CD1c-positive myeloid dendritic cell (primary cell): ENCODE measurements at regions not wholly inside any gene's neighbourhood (a gene's known extent, or its start where the extent isn't known, plus 50 kb on each side); places are given as distances from the start of the nearest gene placed in this dataset.
"Not testable (repeated sequence)": the region's sequence is repeated elsewhere in the genome, so short reads cannot be mapped to it uniquely, and the experiment has no call there.

ENCODE experiments used
- DNase-seq: peaks from one replicate; pipeline ENCODE4 v3.0.0-alpha.2; 2016; ENCODE audit errors: extremely low spot score

DNA sequence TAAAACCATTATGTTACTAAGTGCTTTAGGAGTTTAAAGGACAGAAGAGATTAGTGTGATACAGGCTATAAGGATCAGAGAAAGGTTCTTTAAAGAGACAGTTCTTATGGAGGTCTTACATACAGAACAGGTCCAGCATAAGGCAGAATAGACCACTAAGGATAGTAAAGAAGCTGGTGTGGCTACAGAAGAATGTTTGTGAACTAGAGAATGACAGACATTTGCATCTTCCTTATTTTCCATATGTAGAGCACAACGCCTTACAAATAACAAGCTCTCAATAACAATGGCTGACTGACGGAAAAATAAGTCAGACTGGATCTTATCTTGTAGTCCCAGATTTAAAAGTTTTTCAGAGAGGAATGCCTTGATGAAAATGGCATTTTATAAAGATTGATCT is 95.6 kb upstream of the NOTCH2NLA start:
- peak; percentile 0 for DNase-seq

DNA sequence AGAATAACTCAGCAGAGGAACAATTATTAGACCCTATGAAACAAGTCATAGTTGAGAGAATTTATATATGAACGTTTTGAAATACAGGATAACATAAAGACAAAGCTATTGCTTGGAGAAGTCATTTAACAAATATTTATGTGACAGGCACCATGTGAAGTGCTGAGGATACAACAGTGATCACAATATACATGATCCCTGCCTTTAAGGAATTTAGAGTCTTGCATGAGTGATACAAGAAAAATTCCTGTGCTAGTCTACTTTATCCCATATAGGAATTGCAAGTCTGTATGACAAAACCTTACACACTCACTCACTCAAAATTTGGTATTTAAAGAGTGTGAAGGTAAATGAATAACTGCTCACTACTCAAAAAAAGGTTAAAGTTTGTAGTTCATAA is 94.5 kb upstream of the NOTCH2NLA start:
- not testable (repeated sequence) for DNase-seq

- not testable (repeated sequence) for DNase-seq
Measured at GRCh38 chr1:146322893-146323292, 94.1 kb upstream of the NOTCH2NLA start.

GRCh38 chr1:146318715-146319114 is 89.9 kb upstream of the NOTCH2NLA start:
- not testable (repeated sequence) for DNase-seq

DNA sequence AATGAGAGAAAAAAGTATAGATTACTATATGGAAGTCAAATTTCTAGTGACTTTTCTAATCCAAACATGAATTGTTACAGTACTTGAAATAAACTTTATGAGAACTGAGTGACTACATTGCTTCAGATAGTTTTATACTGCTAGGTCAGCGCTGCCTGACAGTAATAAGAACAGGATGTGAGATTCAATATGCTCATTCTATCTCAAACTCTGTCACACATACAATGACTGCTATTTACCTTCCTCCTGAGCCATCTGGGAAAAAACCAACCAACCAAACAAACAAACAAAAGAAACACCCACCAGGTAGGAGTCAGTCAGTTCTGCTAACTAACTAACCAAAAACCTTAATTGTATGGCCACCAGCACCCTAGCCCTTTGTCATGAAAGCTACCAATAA is 89.0 kb upstream of the NOTCH2NLA start:
- peak; percentile 66 for DNase-seq

DNA sequence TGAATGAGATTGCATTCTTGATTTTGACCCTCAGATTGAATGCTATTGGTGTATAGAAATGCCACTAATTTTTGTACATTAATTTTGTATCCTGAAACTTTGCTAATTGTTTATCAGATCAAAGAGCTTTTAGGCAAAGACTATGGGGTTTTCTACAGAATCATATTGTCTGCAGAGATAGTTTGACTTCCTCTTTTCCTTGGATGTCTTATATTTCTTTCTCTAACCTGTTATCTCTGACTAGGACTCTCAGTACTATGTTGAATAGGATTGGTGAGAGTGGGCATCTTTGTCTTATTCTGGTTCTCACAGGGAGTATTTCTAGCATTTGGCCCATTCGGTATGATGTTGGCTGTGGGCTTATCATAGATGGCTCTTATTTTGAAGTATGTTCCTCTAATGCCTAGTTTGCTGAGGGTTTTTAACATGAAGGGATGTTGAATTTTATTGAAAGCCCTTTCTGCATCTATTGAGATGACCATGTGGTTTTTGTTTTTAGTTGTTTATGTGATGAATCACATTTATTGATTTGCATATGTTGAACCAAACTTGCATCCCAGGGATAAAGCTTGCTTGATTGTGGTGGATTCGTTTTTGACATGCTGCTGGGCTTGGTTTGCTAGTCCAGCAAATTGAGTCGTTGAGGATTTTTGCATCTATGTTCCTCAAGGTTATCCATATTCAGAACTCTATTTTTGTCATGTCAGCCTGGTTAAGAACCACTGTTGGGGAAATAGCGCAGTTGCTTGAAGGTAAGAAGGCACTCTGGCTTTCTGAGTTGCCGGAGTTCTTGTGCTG is 85.8 kb upstream of the NOTCH2NLA start:
- not testable (repeated sequence) for DNase-seq

DNA sequence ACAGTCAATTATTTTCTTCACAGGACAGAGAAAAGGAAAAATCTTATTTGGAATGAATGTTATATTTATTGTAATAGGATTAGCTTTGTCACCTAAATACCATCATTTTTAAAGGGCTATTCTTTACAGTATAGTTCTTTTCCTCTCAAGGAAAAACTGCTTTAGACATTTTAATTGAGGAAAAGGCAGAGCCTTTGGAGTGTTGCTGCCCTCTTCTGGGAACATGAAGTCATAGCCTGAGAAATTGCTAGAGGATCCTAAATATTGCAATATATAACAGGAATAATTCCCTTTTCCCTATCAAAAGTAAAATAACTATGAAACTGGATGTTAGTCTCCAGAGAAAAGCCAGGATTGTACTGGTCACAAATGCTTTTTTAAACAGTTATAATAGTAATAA is 81.8 kb upstream of the NOTCH2NLA start:
- DNase-seq, result not testable (repeated sequence)

DNA sequence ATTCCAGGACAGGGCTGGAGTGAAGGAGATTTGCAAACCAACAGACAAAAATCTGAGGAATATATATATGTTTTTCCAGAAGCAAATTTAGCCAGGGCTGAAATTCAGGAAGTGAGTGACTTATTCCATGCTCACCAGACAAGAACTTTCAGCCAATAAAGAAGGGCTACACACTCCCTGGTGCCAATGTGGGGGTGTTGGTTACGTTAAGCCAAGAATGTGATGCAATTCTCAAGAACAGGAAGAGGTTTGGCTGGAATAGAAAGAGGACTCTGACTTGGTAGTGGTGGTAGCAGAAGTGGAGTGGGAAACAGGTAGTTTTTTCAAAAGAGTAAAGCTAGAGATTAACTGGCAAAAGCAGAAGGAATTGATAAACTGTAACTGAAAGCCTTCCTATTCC is 80.6 kb upstream of the NOTCH2NLA start:
- not testable (repeated sequence) for DNase-seq

GRCh38 chr1:146308892-146309291 is 80.1 kb upstream of the NOTCH2NLA start:
- DNase-seq, result not testable (repeated sequence)

DNA sequence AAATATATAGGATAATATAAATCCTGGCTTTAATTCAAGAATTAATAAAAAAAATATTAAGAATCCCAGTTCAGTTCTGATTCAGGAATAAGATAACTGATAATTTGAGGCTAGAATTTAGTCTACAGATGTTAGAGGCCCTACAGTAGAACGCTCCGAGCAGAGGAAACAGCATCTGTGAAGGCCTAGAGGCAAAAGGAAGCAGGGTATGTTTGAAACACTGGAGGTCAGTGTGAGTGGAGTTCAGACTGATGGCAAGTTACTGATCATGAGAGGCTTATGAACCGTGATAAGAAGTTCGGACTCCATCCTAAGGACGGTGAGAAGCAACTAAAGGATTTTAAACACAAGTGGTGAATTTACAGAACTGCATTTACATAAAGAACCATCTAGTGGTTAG is 79.3 kb upstream of the NOTCH2NLA start:
- DNase-seq, result not testable (repeated sequence)

DNA sequence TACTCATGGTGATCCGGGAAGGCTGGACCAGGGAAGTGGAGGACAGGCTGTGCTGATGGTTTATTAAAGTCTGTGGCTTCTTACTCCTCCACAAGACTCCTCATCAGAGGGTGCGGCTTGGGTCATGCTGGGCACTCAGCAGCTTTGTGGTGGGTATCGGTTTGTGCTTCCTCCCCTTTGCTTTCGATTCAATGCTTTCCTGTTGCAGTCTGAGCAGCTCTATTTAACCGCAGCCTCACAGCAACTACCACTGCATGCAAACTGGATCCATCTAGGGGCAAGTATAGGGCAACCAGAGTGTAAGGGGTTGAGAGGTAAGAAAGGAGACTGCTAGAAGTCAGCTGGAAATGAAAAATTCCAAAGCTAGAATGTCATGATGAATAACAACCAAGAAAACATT is 78.8 kb upstream of the NOTCH2NLA start:
- DNase-seq, result not testable (repeated sequence)

DNA sequence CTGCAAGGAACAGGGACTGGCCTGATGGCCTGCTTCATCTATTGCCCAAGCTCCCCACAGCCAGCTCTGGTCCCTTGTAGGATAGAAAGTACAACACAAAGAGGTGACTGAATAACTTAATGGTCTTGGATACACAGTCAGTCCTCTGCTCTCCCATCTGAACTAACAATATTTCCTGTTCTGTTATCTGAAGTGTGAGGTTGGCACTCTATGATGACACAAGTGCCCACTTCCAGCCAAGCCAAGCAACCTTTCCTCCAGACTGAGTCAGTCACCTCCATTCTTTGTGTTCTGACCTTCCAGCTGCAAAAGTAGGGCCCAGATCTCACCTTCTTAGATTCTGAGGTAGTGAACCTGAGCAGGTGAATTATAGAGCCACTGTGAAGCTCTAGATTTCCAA is 77.8 kb upstream of the NOTCH2NLA start:
- DNase-seq, result not testable (repeated sequence)

GRCh38 chr1:146305442-146305841 is 76.6 kb upstream of the NOTCH2NLA start:
- DNase-seq, result not testable (repeated sequence)

DNA sequence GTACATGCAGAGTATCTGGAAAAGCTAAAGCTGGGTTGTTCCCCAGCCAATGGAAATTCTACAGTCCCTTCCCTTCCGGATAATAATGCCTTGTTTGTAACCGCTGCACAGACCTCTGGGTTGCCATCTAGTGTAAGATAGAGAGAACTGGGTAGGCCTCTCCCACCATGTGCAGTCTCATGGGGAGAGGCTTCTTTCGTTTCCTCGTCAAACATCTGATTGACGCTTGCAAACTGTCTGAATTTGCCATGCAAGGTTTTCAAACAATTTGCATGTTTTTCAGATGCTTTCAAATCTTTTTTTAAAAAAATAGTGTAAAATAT is 69.7 kb upstream of the NOTCH2NLA start:
- not testable (repeated sequence) for DNase-seq

DNA sequence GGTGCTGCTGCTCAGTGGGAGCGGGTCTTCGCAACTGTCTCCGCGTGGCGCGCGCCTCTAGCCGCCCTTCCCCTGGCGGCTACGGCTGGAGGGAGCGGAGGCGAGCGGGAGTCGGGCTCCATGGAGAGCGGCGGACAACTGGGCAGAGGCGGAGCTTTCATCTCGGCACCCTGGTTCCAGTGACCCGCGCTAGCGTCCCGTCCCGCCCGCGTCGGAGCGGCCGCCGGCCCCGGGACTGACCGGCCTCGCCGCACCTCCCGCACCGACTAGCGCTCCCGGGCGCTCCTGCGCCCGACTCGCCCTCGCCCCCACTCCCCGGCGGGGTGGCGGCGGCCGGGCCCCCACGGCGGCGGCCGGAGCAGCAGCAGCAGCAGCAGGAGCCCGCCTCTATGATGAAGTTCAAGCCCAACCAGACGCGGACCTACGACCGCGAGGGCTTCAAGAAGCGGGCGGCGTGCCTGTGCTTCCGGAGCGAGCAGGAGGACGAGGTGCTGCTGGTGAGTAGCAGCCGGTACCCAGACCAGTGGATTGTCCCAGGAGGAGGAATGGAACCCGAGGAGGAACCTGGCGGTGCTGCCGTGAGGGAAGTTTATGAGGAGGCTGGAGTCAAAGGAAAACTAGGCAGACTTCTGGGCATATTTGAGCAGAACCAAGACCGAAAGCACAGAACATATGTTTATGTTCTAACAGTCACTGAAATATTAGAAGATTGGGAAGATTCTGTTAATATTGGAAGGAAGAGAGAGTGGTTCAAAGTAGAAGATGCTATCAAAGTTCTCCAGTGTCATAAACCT is 69.2 kb upstream of the NOTCH2NLA start:
- not testable (repeated sequence) for DNase-seq

DNA sequence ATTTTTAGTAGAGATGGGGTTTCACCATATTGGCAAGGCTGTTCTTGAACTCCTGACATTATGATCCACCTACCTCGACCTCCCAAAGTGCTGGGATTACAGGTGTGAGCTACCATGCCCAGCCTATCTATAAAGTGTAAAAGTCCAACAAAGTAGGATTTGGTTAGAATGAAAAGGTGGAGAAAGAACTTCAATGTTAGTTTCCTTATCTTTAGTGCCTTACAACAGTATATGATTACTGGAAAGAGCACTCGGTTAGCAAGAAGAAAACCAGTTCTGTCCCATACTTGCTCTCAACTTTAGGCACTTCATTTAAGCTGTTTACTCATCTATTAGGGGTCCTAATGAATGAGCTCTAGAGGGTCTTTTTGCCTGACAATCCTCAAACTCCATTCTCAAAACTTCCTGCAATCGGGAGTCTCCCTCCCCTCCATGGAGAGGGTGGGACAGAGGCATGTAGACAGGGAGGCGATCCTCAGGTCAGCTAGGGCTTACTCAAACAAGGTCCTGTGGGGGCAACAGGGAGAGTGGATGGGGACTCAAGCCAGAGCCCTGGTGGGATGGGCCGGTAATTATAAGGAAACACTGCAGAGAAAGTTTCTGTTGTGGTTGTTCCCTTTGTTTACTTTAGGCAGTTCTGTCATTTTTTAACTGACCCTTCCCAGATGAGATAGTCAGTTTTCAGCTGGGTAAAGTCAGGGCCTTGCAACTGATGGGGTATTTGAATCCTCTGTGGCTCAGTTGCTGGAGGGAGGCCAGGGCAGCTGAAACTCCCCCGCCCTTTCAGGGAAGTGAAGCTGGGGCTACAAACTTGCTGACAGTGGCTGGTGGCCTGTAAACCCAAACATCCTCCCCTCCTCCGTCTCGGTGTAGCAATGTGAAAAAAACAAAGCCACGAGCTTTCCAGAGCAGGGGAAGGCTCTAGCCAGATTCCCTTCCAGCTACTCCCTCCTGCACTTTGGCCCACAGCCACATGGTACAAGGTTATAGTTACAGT is 64.4 kb upstream of the NOTCH2NLA start:
- not testable (repeated sequence) for DNase-seq

GRCh38 chr1:146292424-146292823 is 63.6 kb upstream of the NOTCH2NLA start:
- DNase-seq, result not testable (repeated sequence)

GRCh38 chr1:146287881-146288280 is 59.1 kb upstream of the NOTCH2NLA start:
- DNase-seq, result not testable (repeated sequence)

GRCh38 chr1:146284760-146285159 is 55.9 kb upstream of the NOTCH2NLA start:
- not testable (repeated sequence) for DNase-seq

DNA sequence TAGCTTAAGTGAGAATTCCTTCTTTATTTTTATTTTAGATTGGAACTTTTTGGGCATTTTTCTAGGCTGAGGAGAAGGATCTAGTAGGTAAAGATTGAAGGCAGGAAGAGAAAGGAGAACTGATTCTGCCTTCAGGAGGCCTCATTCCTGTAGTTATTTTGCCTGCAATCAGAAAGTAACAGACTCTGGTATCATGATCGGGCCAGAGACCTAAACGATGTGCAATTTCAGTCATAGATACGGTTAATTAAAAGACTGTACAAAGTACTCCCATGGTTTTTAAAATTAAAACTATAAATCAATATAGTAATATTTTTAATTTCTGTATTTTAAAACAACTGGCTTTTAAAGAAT is 54.7 kb upstream of the NOTCH2NLA start:
- not testable (repeated sequence) for DNase-seq

GRCh38 chr1:146282807-146283526 is 54.1 kb upstream of the NOTCH2NLA start:
- not testable (repeated sequence) for DNase-seq
